ENCODE measurements at regions not wholly inside any gene's neighbourhood (a gene's known extent, or its start where the extent isn't known, plus 50 kb on each side); places are given as distances from the start of the nearest gene placed in this dataset.
"Not testable (repeated sequence)": the region's sequence is repeated elsewhere in the genome, so short reads cannot be mapped to it uniquely, and the experiment has no call there.

DNA sequence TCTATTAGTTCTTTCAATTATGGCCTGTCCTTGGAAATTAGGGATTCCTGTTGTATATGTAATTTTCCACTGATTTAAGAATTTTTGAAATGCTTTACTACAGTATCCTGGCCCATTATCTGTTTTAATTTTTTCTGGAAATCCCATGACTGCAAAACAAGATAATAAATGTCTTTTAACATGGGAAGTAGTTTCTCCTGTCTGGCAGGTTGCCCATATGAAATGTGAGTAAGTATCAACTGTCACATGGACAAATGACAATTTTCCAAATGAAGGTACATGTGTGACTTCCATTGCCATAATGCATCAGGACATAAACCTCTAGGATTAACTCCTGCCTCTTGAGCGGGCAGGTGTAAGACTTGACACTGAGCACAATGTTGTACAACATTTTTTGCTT is 71.9 kb upstream of the ZNF195 start:
- TF ChIP-seq, protein P1, sequence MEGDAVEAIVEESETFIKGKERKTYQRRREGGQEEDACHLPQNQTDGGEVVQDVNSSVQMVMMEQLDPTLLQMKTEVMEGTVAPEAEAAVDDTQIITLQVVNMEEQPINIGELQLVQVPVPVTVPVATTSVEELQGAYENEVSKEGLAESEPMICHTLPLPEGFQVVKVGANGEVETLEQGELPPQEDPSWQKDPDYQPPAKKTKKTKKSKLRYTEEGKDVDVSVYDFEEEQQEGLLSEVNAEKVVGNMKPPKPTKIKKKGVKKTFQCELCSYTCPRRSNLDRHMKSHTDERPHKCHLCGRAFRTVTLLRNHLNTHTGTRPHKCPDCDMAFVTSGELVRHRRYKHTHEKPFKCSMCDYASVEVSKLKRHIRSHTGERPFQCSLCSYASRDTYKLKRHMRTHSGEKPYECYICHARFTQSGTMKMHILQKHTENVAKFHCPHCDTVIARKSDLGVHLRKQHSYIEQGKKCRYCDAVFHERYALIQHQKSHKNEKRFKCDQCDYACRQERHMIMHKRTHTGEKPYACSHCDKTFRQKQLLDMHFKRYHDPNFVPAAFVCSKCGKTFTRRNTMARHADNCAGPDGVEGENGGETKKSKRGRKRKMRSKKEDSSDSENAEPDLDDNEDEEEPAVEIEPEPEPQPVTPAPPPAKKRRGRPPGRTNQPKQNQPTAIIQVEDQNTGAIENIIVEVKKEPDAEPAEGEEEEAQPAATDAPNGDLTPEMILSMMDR (IDR thresholded peaks at IDR 0.05): not testable (repeated sequence)
- TF ChIP-seq POLR2AphosphoS5, EP300 (IDR thresholded peaks at IDR 0.05): not testable (repeated sequence)
